ENCODE measurements at regions not wholly inside any gene's neighbourhood (a gene's known extent, or its start where the extent isn't known, plus 50 kb on each side); places are given as distances from the start of the nearest gene placed in this dataset.
"Not testable (repeated sequence)": the region's sequence is repeated elsewhere in the genome, so short reads cannot be mapped to it uniquely, and the experiment has no call there.

DNA sequence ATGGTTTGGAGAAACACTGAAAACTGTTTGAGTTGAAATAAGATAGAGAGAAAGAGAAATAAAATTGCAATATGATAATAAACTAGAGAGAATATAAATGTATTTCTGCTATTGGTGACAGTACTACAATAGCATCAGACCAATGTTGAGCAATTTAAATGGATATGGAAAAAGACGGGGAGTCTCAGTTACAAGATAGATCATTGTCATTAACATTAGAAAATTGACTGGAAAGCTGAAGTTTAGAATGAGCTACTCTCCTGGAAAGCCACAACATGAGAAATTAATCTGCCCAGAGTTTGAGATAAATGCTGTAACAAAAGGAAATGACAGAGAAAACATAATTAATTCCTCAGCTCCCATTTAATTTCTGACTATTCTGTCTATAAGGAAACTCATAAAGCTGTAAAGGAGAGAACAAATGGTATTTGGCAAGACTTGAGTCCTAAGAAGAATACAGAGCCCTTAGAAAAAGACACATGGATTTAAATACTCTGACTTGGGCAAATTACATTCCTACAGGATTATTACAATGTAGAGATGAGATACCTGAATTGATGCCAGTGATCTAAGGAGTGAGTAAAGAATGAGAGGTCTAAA, 624.5 kb upstream of the CHD1 start:
- DNase-seq = no peak

DNA sequence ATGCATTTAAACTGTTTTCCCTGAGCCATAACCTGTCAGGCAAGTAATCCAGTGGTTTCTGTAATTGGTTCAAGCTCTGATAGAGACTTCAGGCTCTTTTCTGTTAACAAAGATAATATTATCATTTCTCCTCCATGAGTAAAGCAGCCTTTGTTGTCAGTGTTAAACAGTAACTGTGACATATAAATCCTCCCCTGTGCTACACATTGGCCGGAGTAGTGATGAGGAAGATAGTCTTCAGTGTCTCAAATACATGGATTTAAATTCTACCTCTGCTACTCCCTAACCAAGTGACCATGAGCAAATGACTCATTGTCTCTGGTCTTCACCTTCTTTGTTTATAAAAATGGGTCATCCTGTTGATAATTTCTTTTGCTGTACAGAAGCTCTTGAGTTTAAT, 615.5 kb upstream of the CHD1 start:
- DNase-seq = no peak

DNA sequence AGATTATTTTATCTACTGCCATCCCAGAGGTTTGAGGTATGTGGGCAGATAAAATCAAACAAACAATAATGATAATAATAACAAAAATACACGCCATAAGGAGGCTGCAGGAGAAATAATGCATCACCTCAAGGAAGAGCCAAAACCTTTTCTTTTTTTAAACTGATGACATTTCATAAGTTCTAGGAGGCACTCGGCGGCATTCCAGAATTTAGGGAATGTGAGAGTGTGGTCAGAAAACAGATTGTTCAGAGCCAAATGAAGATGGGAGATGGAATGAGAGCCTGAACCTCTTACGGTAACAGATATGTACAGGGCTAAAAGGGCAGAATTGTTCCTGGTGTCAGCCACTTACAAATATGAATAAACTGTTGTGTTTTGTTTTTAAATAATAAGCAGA, 615.0 kb upstream of the CHD1 start:
- no peak for DNase-seq

DNA sequence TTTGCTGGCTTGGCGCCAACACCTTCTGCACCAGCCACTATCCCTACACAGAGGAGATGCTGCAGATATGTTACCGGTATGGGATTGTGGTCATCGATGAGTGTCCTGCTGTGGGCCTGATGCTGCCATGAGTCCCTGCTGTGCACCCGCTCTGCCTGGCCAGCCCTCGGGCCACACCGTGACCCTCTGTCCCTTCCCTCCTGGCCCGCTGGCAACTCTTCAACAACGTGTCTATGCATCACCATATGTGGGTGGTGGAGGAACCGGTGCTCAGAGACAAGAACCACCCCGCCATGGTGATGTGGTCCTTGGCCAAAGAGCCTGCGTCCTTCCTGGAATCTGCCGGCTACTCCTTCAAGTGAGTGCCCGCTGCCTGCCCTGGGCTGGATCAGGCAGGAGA, 605.4 kb upstream of the CHD1 start:
- DNase-seq = not testable (repeated sequence)

DNA sequence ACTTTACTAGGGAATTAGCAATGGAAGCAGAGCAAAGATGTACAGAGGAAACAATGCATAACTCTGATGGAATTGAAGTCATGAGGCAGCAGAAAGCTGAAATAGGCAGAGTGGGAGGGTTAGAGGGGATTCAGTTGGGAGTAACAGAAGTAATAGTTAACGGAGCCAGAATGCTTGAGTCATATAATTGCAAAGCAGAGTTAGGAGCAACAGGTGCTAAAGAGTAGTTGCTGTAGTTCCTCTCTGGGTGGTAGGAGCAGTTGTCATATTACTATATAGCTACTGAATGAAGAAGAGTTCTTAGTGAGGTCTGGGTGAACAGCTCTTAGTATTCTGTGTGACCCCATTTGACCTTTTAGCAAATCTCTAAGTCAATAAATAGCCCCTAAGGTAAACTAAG, 592.9 kb upstream of the CHD1 start:
- not testable (repeated sequence) for DNase-seq

DNA sequence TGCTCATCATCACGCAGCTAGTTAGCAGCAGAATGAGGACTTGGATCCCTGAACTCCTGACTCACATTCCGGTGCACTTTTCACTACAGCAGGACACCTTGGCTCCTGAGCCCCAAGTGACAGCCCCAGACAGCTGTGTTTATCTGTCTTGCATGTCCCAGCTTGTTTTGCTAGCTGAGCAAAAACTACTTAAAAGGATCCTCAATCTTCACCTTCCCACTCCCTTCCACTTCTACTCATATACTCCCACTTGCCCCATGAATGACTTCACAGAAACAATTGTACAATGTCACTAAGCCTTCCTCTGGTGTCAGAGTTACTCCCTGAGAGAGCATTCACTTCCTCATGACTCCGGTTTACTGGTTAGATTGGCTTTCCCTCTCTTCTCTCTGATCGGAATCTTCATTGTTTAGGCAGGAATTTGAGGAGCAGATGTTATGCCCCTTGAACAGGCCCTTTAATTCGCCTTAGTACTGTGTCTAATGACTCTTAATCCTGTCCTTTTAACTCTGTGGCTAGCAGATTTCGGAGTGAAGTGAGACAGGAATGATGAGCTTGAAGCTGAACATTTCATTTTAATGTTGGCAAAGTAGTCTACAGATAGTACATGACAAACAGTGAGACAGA, 587.2 kb upstream of the CHD1 start:
- DNase-seq = not testable (repeated sequence)

DNA sequence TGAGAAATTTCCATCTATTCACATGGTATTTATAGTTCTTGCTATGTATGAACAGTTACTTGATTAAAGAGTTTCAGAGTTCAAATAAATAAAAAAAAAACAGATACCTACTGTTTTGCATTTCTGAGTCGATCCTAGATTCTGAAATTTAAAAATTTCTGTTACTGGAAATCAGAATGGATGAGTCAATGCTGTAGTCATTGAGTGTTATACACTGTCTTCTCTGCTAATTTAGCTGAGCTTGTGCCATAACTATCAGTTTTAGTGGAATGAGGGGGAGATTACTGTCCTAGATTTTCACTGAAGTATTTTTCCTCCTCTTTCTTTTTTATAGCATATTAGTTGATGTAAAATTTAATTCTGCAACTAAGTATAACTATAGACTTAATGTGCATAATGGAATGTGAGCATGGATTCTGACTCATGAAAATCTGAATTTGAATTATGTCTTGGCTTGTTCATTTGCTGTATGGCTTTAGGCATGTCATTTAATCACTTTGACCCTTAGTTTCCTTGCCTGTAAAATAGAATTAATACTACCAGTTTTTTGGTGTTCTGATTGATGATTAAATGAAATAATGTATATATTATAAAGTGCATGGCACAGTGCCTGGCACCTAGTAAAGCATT, 581.5 kb upstream of the CHD1 start:
- DNase-seq = not testable (repeated sequence)

DNA sequence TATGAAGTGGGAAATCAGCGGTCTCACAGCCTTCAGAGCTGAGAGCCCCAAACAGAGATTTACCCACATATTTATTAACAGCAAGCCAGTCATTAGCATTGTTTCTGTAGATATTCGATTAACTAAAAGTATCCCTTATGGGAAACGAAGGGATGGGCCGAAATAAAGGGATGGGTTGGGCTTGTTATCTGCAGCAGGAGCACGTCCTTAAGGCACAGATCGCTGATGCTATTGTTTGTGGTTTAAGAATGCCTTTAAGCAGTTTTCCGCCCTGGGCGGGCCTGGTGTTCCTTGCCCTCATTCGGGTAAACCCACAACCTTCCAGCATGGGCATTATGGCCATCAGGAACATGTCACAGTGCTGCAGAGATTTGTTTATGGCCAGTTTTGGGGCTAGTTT, 580.3 kb upstream of the CHD1 start:
- not testable (repeated sequence) for DNase-seq

DNA sequence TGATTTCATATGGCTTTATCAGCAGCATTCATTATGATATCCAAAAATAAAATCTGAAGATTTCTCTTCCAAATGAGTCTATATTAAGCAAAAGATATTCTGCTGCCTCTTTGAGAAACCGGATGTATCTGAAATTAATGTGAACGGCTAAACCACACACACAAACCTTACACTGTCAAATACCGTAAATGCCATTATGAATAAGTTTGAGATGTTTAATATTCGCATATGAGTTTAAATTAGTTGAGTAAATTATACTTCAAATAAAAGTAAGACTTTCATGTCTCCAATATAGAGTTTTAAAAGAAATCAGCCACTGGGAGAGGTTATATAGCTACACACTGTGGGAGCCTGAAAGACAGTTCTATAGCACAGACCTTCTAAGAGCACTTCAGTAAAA, 566.6 kb upstream of the CHD1 start:
- not testable (repeated sequence) for DNase-seq

DNA sequence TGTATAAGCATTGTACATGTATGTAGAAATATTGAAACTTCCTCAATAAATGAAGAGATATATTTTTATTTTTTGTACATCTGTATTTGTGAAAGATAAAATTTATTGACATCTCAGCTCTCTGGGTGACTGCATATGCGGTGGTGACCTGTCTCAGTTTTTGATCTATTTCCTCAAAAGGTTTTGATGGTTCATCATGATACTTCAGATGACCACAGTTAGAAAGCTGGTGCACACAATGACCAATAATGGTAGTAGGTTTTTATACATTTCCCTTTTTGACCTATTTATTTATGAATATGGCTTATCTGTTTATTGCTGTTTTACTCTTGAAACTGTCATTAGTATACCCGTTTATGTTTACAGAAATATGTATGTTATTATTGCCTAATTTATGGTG, 549.6 kb upstream of the CHD1 start:
- not testable (repeated sequence) for DNase-seq

DNA sequence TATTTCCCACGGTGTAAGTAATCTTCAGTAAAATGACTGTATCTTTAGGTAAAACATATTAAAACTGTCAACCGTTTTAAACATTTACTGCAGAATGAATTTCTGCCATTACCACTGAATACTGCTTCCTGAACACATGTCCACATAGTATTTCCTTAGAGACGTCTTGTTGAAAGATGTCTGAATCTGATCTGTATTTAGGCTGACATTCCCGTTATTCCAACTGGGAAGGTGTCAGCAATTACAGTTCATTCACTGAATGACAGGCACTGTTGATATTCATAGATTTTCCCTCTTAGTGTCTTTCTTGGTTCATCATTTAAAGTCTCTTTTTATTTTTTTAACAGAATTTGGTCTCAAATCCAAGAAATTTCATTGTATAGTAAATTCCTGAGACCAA, 544.5 kb upstream of the CHD1 start:
- DNase-seq = not testable (repeated sequence)

DNA sequence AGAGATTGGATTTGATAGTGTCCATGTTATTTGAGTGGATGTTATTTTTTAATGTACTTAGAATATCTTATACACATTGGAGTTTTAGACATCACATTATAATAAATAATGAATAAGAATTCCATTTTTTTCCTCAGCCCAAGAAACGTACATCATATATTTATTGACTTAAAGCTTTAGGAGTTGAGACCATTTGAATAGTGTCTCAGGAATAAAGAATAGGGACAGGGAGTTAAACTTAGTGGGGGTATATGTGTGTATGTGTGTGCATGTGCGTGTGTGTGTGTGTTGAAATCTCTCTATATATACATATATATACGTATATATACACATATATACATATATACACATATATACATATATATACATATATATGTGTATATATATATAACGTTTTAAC, 542.9 kb upstream of the CHD1 start:
- DNase-seq = not testable (repeated sequence)

DNA sequence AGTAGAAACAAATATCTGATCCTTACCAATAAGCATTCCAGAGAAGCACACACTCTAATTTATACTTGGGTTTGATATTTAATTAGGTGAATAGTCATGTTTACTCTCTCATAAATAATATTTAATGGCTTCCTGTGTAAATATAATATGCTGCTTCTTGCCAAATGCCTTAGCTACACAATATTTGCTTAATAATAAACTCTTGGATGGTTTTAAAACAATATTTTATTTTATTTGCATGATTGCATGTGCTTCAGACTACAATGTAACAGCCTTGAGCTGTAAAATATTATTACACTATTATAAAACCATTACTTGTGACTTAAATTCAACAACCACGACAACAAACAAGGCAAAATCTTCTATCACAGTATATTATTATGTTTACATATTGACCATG, 542.4 kb upstream of the CHD1 start:
- not testable (repeated sequence) for DNase-seq

DNA sequence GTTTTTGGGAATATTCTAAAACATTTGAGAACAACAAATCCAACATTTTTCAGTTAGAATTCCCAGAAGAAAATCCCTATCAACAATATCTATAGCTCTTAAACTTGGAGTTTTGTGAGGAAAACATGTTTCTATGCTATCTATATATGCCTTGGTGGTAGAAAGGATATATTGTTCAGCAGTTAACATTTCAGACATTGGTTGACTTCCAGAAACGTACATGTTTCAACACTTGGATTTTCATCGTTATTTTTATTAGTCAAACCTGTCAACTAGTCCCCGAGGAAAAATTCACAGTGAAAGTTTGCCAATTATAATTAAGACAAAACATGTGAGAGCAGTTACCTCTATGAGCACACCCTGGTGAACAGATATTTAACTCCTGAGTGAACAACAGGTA, 541.8 kb upstream of the CHD1 start:
- DNase-seq = not testable (repeated sequence)

DNA sequence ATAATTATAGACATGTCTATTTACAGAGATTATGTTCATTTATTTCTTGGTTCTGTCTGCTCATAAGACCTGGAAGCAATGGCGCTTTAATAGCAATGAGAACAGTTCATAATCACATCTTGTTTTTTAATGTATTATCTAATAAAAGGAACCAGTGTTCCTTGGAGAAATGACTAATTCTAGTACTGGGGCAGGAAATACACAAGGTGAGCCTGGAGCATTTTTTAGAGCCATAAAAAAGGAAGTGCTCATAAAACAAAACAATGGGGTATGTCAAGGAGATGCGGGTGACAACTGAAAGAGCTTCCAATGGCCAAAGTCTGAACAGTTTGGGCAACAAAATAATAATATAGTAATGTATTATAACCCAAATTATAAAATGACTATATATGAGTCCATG, 531.9 kb upstream of the CHD1 start:
- no peak for DNase-seq

DNA sequence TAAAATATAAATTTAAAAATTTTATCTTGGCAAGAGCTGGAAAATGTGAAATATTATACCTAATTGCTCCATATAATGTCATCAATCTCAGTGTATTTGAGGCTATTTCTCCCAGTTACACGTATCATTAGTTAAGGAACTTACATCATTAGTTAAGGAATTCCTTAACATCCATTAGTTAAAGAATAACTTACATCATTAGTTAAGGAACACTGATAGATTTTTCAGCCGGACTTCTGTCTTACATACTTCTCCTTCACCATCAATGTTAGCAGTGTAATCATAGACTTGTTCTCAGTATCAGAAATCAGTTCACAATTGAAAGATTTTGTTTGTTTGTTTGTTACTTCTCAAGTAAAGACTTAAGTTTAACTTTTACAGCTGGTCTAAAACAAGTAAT, 524.4 kb upstream of the CHD1 start:
- no peak for DNase-seq

DNA sequence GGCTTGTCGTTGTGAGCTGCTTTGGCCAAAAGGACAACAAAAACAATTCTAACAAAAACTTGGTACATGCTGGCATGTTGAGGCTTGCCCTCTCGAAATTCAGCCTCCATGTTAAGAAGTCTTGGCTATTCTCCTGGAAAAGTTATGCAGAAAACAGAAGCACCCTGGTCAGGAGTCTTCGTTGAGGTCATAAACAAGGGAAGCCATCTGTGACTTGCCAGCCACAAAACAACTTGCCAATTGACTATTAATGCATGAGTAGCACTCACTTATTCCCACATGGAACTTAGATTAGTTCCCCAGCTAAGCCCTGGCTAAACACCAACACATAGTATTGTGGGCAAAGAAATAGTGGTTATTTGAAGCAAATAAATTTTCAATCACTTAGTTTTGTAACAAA, 521.0 kb upstream of the CHD1 start:
- DNase-seq = no peak

DNA sequence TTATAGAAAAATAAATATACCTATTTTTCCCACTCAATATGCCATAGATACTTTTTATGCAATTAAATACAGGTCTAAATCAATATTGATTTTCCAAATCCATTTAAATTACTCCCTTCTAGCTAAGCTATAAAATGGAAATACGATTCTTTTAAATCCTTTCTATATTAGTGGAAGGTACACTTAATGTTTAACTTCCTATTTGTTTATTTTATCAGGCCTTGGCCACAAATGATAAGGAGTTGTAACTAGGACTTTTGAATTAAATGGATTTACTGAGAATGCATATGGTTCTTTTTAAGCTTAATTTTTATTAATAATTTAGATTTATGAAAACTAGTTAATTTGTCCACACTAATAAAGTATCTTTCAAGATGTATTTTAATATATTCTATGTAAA, 517.0 kb upstream of the CHD1 start:
- no peak for DNase-seq

DNA sequence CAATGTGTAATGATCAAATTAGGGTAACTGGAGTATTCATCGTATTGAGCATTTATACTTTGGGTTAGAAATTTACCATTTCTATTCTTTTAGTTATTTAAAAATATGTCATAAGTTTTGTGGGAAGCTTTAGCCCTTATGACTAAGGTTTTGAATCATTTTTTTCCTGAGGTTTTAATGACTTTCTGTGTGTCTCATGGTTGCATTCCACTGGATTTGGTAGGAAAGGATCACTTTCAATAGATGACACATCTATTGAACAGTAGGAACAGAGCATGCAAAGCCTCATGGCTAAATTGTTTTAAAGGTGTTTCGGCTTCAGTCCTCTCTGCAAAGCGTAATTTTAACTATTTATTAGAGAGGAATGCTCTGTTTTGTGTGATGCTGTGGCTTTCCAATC, 512.4 kb upstream of the CHD1 start:
- DNase-seq = no peak

DNA sequence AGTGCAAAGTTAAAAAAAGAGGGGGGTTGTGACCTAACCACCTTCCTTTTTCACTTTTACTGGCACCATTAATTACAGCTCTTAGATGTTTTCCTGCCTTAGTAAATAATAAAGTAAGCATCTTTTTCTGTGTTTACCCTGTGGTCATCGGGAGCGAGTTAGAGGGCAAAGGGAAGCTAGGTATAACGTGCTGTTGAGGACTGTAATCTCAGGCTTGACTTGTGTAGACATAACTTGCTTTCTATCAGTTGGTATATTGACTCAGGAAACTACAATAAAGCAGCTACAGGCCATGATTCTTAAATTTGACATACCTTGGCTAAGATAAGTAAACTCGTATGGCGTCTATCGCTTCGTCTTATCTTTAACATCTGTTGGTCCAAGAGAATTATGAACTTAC, 509.8 kb upstream of the CHD1 start:
- no peak for DNase-seq

DNA sequence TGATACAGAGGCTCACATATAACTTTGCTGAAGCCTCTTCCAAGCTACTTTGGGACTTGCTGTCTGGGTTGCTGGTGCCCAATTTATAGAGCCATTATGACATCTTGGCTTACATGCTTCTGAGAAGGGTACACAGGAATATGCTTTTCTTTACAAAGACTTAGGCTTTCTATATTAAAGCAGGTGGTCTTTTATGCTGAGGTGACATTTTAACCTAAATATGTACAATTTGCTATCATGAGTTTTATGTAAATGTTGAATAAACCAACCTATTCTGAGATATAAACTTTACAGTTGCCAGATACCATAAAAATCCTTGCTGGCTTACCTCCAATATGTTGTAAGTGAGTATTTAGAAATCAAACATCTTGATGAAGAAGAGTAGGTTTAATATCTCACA, 509.2 kb upstream of the CHD1 start:
- no peak for DNase-seq

DNA sequence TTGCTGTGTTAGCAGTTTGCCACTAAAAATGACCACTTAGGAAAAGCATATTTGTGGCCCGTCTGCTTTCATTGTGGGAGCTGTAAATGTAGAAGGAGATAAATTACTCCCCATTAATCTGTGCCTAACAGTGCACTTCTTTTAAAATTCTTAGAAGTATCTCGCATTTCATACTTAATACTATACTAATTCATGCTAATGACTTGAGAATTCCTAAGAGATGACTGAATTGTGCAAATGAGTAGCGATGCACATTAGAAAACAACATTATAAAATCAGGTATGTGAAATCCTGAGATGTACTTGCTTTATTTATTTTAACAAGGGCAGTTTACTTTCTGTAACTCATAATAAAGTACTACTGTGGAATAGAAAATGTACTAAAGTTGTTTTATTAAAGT, 494.6 kb upstream of the CHD1 start:
- DNase-seq = not testable (repeated sequence)

DNA sequence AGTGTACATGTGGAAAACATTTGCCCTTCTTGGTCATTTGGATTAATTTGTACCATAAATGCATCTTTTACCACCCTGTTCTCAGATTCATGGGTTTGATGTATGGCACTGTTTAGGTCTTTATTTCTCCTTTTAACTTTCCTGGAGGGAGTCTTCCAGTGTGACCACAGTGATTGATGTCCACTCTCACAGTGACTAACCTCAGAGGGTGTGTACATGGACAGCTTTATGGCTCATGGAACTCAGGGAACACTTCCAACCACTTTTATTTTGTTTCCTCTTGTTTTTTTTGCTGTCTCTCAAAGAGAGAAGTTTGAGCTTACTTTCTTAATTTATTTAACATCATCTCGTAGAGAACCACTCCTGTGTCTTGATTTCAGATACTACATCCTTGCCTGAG, 489.8 kb upstream of the CHD1 start:
- not testable (repeated sequence) for DNase-seq

DNA sequence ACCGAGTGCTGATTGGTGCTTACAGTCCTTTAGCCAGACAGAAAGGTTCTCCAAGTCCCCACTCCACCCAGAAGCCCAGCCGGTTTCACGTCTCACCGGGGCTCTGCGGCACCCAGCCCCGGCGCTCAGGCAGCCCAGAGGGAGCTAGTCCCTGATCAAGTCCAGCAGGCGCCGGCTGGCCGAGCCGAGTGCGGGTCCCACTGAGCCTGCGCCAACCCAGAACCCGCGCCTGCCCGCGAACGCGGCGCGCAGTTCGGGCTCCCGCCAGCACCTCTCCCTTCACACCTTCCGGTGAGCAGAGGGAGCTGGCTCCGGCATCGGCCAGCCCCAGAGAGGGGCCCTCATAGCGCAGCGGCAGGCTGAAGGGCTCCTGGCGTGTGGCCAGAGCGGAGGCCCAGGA, 481.6 kb upstream of the CHD1 start:
- not testable (repeated sequence) for DNase-seq

All from stimulated activated CD4-positive, alpha-beta T cell treated with anti-CD3 and anti-CD28 coated beads, Interleukin-15, amount 100 ng/mL, for 24 hours (primary cell).